HG02981 (cell line): ENCODE measurements at regions not wholly inside any gene's neighbourhood (a gene's known extent, or its start where the extent isn't known, plus 50 kb on each side); places are given as distances from the start of the nearest gene placed in this dataset.
"Not testable (repeated sequence)": the region's sequence is repeated elsewhere in the genome, so short reads cannot be mapped to it uniquely, and the experiment has no call there.

Experiments
- ATAC-seq: cut with Tn5 transposase; IDR thresholded peaks from one replicate; pipeline ENCODE4 v1.9.1; 2021; ENCODE audit warnings: mild to moderate bottlenecking, moderate library complexity; ENCODE audit not compliant: unreplicated experiment

DNA sequence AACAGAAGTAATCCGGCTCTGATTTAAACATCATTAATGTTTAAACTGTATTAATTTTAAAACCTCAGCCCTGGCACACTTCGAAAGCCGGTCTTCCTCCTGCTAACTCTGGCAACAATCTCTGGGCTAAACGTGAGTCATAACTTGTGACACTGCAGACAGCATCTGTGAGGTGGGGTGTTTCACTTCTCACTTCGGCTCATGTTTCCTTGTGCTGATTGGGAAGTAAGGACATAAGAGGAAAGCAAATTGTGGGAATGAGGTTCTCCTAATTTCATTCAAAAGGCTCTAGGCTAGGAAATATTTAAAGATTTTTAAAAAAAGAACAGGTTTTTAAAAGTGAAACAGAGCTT lies 139.9 kb upstream of the USP9X start:
- no peak for ATAC-seq

DNA sequence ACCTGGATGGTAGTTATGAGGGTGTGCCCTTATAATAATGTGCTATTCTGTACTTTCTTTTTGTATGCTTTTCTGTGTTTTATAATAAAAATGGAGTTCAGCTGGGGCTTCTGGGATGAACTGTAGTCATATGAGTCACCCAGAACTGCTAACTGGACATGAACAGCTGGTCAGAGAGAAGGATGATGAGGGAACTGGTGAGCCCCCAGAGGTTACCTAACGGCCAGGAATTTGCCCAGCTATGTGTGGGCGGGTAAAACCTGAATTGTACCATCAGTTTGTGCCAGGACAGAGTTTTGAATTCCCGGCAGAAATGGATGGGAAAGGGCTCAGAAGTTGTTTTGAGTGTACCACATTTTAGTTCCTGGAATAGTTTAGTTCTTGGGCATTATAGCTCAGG lies 138.0 kb upstream of the USP9X start:
- no peak for ATAC-seq

DNA sequence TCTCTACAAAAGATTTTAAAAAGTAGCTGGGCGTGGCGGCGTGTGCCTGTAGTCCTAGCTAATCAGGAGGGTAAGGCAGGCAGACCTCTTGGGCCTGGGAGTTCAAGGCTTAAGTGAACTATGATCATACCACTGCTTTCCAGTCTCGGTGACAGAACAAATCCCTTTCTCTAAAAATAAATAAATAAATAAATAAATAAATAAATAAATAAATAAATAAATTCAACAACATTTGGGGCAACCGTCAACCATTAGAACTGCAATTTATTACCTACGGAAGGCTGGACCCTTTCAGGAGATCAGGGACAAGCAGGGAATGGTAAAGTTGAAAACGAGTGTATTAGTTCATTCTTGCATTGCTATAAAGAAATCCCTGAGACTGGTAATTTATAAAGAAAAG lies 136.2 kb upstream of the USP9X start:
- no peak for ATAC-seq

DNA sequence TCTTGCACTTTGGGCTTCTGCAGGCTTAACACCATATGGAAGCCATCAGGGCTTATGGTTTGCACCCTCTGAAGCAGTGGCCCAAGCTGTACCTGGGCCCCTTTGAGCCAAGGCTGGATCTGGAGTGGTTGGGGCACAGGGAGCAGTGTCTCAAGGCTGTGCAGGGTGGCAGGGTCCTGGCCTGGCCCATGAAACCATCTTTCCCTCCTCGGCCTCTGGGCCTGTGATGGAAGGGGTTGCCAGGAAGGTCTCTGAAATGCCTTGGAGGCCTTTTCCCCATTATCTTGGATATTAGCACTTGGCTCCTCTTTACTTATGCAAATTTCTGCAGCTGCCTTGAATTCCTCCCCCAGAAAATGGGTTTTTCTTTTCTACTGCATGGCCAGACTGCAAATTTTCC lies 134.7 kb upstream of the USP9X start:
- no peak for ATAC-seq

DNA sequence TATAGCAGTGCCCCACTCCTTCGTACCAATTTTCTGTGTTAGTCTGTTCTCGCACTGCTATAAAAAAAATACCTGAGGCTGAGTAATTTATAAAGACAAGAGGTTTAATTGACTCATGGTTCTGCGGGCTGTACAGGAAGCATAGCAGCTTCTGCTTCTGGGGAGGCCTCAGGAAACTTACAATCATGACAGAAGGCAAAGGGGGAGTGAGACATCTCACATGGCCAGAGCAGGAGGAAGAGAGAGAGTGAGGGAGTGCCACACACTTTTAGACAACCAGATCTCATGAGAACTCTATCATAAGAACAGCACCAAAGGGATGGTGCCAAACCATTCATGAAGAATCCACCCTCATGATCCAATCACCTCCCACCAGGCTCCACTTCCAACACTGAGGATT lies 133.8 kb upstream of the USP9X start:
- ATAC-seq: not testable (repeated sequence)

DNA sequence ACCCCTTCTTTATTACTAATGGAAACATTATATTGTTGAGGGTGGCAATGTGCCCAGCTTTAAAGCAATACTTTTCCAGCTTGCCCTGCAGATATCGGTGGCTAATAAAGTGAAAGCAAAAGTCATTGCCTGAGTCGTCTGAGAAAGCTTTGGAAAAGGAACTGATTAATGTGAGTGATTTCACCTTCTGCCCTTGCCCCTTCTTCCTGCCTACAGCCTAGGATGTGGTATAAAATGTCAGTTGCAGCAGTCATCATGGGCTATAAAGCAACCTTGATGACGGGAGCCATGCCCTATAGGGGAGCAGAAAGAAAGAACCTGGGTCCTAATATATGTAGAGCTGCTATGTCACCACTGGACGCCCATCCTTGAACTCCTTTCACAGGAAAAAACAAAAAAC lies 132.4 kb upstream of the USP9X start:
- ATAC-seq: peak; percentile 31

DNA sequence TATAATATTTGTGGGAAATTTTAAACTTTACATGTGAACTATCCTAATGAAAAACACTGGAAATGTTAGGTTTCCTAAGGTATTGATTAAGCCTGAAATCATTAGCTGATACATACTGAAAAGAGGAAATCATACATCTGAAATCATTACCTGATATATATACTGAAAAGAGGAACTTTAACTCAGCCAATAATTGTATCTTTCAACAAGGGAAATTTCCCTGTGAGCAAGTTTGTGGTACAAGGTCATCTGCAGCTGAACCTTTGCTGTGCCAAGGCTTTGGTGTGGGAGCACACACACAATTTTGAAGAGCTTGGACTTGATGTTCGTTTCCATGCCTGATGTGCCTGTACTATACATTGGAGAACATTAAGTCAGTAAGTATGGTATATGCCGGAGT lies 131.9 kb upstream of the USP9X start:
- peak; percentile 57 for ATAC-seq

DNA sequence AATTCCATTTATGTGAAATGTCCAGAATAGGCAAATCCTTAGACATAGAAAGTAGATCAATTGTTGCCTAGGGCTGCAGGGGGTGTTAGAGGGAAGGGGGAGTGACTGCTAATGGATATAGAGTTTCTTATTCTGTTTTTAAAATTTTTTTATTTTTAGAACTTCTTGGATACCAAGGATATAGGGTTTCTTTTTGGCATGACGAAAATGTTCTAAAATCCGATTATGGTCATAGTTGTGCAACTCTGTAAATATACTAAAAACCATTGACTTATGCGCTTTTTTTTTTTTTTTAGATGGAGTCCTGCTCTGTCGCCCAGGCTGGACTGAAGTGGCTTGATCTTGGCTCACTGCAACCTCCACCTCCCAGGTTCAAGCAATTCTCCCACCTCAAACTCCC lies 125.2 kb upstream of the USP9X start:
- ATAC-seq: no peak

DNA sequence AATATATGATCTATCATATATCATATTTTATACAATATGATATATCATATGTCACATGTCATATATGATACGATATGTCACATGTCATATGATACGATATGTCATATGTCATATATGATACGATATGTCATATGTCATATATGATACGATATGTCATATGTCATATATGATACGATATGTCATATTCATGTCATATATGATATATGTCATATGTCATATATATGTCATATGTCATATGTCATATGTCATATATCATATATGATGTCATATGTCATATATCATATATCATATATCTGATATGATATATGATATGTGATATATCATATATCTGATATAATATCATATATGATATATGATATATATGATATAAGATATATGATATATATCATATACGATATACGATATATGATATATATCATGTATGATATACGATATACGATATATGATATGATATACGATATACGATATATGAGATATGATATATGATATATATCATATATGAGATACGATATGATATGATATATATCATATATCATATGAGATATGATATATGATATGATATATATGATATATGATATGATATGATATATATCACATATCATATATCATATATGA lies 122.3 kb upstream of the USP9X start:
- ATAC-seq: no peak

DNA sequence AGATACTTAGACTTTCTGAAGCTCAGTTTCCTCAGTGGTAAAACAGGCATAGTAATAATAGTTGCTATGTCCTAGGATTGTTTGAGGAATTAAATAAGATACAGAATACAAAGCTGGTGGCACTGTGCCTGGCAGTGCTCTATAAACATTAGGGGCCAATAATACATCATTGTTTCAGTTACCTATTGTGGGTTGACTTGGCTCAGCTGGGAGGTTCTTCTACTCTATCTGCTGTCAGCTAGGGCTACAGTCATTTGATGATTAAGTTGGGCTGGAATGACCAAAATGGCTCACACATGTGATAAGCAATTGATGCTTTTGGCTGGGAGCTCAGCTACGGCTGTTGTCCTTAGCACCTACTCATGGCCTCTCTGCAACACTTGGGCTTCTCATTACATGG lies 121.2 kb upstream of the USP9X start:
- ATAC-seq: no peak

DNA sequence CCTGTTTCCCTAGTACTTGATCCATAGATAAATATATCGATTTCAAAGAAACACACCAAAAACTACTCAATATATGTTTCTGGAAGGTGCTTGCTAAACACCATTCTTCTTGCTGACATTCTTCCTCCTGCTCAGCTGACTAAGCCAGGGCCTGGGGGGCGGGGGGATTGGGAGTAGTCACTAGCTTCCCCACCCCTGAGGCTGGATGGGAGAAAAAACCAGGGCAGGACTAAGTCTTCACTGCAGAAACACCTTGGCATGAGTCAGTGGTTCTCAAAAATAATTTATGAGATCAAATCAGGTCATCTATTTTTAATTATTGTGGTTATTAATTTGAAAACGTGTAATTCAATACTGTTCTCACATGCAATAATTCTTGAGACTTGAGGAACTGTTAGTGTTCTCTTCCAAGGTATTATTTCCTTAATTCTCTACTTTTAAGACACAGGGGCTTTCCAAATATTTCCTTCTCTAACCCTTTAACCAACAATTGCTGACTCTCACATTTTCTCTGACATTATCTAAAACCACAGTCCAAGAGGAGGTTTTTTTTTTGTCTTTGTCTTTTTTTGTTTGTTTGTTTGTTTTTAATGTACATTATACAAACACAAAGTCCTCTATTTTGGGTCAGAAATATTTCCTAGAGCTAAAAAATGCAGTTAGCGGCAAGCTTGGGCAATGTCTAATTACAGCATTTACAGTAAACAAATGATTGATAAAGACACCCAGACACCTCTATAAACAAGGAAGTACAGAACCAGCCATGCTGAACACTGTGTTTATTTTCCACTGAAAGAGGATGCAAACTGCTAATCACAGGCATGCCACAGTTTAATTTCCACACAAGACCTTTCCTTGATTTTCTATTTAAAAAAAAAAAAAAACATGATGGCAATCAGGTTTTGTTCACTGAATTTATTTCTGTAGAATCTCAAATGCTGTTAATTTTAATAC lies 120.3 kb upstream of the USP9X start:
- no peak for ATAC-seq

DNA sequence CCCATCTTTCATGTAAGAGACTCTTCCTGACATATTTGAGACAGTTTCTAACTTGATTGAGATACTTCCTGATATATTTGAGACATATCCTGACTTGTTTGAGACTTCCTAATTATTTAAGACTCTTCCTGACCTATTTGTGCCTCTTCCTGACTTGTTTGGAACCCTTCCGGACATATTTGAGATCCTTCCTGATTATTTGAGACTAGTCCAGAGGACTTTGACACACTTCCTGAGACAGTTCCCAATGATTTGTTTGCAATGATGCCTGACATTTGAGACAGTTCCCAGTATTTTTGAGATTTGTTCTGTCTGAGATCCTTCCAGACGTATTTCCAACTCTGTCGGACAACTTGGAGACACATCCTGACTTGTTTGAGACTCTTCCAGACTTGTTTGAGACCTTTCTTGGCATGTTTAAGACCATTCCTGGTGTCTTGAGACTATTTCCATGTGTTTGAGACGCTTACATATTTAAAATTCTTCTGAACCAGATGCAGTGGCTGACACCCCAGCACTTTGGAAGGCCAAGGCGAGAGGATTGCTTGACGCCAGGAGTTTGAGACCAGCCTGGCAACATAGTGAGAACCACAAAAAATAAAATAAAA lies 118.9 kb upstream of the USP9X start:
- ATAC-seq: no peak

DNA sequence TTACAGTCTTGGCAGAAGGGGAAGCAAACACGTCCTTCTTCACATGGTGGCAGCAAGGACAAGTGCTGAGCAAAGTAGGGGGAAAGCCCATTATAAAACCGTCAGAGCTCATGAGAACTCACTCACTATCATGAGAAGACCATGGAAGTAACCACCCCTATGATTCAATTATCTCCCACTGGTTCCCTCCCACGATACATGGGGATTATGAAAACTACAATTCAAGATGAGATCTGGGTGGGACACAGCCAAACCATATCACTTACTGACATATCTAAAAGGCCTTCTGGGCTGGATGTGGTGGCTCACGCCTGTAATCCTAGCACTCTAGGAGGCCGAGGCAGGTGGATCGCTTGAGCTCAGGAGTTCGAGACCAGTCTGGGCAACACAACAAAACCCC lies 117.1 kb upstream of the USP9X start:
- ATAC-seq: no peak

DNA sequence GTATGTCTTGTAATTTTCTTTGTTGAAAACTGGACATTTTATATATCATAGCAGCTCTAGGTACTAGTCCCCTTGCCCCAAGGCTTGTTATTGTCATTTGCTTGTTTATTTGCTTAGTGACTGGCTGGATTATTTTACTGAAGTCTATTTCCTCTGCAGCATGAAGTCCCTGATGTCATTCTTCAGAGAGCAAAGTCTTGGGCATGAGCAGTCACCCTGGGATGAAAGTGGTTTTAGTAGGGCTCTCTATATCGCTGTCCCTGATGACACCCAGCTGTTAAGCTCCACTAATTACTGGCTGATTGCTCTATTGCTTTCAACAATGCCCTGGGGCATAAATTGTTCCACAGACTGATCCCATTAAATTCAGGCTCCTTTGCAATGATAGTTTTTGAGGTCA lies 113.5 kb upstream of the USP9X start:
- ATAC-seq: no peak

DNA sequence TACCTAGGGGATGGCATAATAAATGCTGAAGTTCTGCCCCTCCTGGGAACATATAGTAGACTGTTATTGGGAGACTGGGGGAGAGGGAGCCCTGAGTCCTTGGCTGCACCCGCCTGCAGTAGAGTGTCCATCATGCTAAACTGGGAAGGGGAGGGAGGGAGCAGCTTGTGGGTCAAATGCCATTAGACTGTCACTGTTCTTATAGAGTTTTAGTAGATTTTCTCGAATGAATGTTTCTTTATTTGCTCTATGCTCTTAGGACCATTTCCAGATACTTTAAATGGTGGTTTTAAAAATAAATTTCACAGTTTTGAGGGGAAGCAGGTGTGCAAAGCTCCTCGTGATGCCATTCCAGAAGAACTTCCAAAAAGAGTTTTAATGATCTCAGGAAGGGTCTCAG lies 111.6 kb upstream of the USP9X start:
- ATAC-seq: no peak

DNA sequence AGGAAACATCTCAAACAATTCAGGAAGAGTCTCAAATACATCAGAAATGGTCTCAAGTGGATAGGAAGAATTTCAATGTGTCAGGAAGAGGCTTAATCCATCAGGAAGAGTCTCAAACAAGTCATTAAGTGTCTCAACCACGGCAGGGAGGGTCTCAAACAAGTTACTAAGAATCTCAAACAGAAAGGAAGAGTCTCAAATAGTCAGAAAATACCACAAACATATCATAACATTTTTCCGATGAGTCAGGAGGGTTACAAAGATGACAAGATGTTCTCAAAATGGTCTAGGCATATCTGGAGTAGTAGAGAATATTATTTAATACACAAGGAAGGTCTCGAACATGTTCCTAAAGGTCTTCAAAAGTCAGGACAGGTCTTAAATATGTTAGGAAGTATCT lies 109.3 kb upstream of the USP9X start:
- no peak for ATAC-seq

DNA sequence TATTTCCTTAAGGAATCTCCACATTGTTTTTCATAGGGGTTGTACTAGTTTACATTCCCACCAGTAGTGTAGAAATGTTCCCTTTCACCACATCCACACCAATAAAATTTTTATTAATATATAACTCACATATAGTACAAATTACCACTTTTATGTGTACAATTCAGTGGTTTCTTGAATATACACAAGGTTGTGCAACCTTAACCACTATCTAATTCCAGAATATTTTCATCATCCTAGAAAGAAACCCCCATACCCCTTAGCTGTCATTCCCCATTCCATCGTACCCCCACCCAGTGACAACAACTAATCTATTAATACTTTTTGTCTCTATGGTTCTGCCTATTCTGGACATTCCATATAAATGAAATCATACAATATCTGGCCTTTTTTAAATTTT lies 108.3 kb upstream of the USP9X start:
- no peak for ATAC-seq

DNA sequence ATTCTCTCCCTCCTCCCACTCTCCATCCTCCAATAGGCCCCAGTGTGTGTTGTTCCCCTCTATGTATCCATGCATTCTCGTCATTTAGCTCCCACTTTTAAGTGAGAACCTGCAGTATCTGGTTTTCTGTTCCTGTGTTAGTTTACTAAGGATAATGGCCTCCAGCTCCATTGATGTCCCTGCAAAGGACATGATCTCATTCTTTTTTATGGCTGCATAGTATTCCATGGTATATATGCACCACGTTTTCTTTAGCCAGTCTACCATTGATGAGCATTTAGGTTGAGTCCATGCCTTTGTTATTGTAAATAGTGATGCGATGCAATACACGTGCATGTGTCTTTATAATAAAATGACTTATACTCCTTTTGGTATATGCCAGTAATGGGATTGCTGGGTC lies 100.3 kb upstream of the USP9X start:
- no peak for ATAC-seq

DNA sequence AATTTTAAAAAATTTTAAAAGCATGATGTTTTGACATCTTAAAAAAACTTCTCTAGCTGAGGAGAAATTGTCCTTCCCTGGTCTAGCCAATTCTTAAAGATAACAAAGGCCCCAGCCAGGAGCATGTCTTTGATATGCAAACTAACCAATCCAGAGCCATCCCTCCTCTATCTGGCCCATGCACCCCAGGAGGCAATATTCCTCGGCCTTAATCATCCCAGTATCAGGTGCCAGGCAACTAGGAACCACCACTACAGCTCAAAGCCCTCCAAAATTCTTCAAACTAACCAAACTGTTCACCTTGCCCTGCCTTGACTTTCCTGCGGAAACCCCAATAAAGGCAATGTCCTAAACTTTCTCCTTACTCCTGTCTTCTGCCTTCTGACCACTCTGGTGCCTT lies 97.8 kb upstream of the USP9X start:
- no peak for ATAC-seq

DNA sequence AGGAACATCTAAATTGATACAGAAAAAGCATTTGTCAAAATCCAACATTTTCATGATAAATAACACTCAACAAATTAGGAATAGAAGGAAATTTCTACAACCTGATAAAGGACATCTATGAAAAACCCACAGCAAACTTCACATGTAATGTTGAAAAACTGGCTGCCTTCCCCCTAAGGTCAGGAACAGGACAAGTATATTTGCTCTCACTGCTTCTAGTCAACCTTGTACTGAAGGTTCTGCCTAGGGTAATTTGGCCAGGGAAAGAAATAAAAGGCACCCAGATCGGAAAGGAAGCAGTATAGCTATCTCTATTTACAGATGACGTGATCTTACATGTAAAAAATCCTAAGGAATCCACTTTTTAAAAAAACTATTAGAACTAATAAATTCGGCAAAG lies 97.1 kb upstream of the USP9X start:
- ATAC-seq: no peak

DNA sequence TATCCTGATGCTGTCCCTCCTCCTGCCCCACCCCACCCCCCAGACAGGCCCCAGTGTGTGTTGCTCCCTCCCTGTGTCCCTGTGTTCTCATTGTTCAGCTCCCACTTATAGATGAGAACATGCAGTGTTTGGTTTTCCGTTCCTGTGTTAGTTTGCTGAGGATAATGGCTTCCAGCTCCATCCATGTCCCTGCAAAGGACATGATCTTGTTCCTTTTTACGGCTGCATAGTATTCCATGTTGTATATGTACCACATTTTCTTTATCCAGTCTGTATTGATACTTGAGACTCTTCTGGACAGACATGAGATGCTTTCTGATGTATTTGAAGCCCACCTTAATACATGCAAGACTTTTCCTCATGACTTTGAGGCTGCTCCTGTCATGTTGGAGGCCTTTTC lies 91.8 kb upstream of the USP9X start:
- not testable (repeated sequence) for ATAC-seq

DNA sequence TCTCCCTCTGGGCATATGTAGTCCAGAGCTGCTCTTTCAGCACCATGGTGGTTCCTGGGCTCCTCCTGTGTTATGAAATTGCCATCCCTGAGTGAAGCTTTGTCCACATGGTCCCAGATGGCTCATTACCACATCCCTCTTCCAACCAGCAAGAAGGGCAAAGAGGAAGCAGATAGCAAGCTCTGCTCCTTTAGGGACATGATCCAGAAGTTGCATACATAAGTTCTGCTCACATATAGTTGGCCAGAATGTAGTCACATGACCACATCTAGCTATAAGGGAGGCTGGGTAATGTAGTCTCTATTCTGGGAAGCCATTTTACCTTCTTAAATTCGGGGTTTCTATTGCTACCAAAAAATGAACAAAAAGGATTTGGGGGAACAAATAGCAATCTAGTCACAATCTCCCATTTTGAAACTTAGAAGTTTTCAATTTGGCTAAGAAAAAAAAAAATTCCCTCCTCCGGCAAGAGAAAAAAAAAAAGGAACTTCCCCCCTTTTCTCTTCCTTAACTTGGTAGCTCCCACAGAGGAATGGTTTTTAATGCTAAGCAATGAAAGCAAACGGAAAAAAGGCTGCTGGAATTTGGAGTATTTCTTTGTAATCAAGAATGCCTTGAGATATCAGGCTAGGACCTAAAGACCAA lies 88.2 kb upstream of the USP9X start:
- ATAC-seq: no peak
